ENCODE measurements at regions not wholly inside any gene's neighbourhood (a gene's known extent, or its start where the extent isn't known, plus 50 kb on each side); places are given as distances from the start of the nearest gene placed in this dataset.
A peak's percentile ranks its signal among the peaks of the same experiment; 100 is the strongest.
"Not testable (repeated sequence)": the region's sequence is repeated elsewhere in the genome, so short reads cannot be mapped to it uniquely, and the experiment has no call there.

GRCh38 chr2:215260097-215260677, 51.7 kb upstream of the ATIC start:
- no peak for DNase-seq

GRCh38 chr2:215249501-215249900, 62.4 kb upstream of the ATIC start:
- no peak for DNase-seq

GRCh38 chr2:215245919-215246318, 65.9 kb upstream of the ATIC start:
- not testable (repeated sequence) for DNase-seq

- DNase-seq: peak; percentile 96
These were observed 70.0 kb upstream of the ATIC start for GRCh38 chr2:215241791-215242305.

GRCh38 chr2:215238485-215239098, 73.3 kb upstream of the ATIC start:
- no peak for DNase-seq

- no peak for DNase-seq
These were observed 75.7 kb upstream of the ATIC start for GRCh38 chr2:215236131-215236530.

GRCh38 chr2:215220221-215220620, 81.8 kb upstream of the ABCA12 start:
- DNase-seq: not testable (repeated sequence)

- DNase-seq: no peak
These were observed 80.5 kb upstream of the ABCA12 start for GRCh38 chr2:215218587-215219577.

- no peak for DNase-seq
These were observed 78.4 kb upstream of the ABCA12 start for GRCh38 chr2:215216806-215217205.

GRCh38 chr2:215215637-215216036, 77.2 kb upstream of the ABCA12 start:
- no peak for DNase-seq

GRCh38 chr2:215210082-215210481, 71.7 kb upstream of the ABCA12 start:
- no peak for DNase-seq

- no peak for DNase-seq
These were observed 69.5 kb upstream of the ABCA12 start for GRCh38 chr2:215207791-215208367.

- DNase-seq: no peak
These were observed 68.6 kb upstream of the ABCA12 start for GRCh38 chr2:215207041-215207440.

- DNase-seq: no peak
These were observed 67.4 kb upstream of the ABCA12 start for GRCh38 chr2:215205787-215206186.

- DNase-seq: no peak
These were observed 53.1 kb upstream of the ABCA12 start for GRCh38 chr2:215191477-215191876.

GRCh38 chr2:215190588-215190987, 52.2 kb upstream of the ABCA12 start:
- DNase-seq: no peak

GRCh38 chr2:215189393-215189792, 51.0 kb upstream of the ABCA12 start:
- DNase-seq: no peak
